KMS-11 (cell line): ENCODE measurements at regions not wholly inside any gene's neighbourhood (a gene's known extent, or its start where the extent isn't known, plus 50 kb on each side); places are given as distances from the start of the nearest gene placed in this dataset.

Experiments
- H2AFZ ChIP-seq: fragments of 200-600 bp; sonication (generic); 2 replicates; pipeline ENCODE4 v1.6.1; 2016; ENCODE audit warnings: antibody characterized with exemption, mixed run types, low read depth
- H3K27ac ChIP-seq: fragments of 200-600 bp; sonication (generic); 2 replicates; pipeline ENCODE4 v1.6.1; 2016; ENCODE audit warnings: mild to moderate bottlenecking, mixed run types
- H3K27me3 ChIP-seq: fragments of 200-600 bp; sonication (generic); 2 replicates; pipeline ENCODE4 v1.6.1; 2017; ENCODE audit warnings: mild to moderate bottlenecking, low read depth, mixed run types, moderate library complexity; ENCODE audit not compliant: insufficient read depth
- H3K36me3 ChIP-seq: fragments of 200-600 bp; sonication (generic); 2 replicates; pipeline ENCODE4 v1.6.1; 2017; ENCODE audit warnings: mild to moderate bottlenecking, mixed run types; ENCODE audit not compliant: insufficient read depth
- H3K4me1 ChIP-seq: fragments of 200-600 bp; sonication (generic); 2 replicates; pipeline ENCODE4 v1.6.1; 2016; ENCODE audit warnings: mild to moderate bottlenecking, low read depth, mixed run types; ENCODE audit not compliant: poor library complexity, severe bottlenecking
- H3K4me2 ChIP-seq: fragments of 200-600 bp; sonication (generic); 2 replicates; pipeline ENCODE4 v1.7.0; 2016; ENCODE audit warnings: mild to moderate bottlenecking, mixed run types
- H3K4me3 ChIP-seq: fragments of 200-600 bp; sonication (generic); IDR thresholded peaks from 2 replicates; pipeline ENCODE4 v1.6.1; 2017; ENCODE audit warnings: low read depth, low read length, mixed read lengths; ENCODE audit not compliant: insufficient read depth
- H3K79me2 ChIP-seq: fragments of 200-600 bp; sonication (generic); 2 replicates; pipeline ENCODE4 v1.6.1; 2016; ENCODE audit warnings: low read depth, mixed run types; ENCODE audit not compliant: insufficient read depth
- H3K9ac ChIP-seq: fragments of 200-600 bp; sonication (generic); 2 replicates; pipeline ENCODE4 v1.6.1; 2016; ENCODE audit warnings: mild to moderate bottlenecking, mixed run types
- H4K20me1 ChIP-seq: fragments of 200-600 bp; sonication (generic); 2 replicates; pipeline ENCODE4 v1.6.1; 2016; ENCODE audit warnings: mild to moderate bottlenecking, mixed run types; ENCODE audit not compliant: insufficient read depth
- CTCF ChIP-seq: fragments of 200-600 bp; sonication (generic); conservative IDR thresholded peaks from 2 replicates; pipeline ENCODE4 v1.6.1; 2017; ENCODE audit warnings: low read depth, mild to moderate bottlenecking, antibody characterized with exemption, low read length, moderate library complexity, mixed read lengths

- no peaks in the 10 kb centered on the region; the same call in 1 of the 2 replicates for H3K27me3 ChIP-seq
- H3K9ac ChIP-seq = no peak overlapping the region
Measured at GRCh38 chr22:48137640-48138039, 1375.2 kb downstream of the TBC1D22A start.

DNA sequence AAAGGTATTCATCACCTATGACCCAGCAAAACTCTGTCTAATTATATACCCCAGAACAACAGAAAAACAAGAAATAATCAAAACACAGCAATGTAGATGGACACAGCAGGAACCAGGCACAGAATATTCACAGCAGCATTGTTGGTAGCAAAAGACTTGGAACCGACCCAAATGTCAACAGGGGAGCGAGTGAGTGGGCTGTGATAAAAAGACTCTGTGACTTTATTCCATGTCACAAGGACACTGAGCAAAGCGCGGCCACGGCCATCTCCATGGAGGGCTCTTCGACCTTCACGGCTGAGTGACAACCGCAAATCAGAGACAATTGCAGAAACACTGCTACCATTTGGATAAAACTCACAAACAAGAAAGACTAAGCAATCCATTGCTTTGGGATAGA is 1373.1 kb downstream of the TBC1D22A start:
- Histone ChIP-seq H3K4me2 (no peak overlapping the region), H4K20me1 (no peaks in the 10 kb centered on the region), H3K36me3 (no peaks in the 10 kb centered on the region), H3K27ac (no peak overlapping the region), H3K9ac (no peak overlapping the region), H3K79me2 (no peaks in the 10 kb centered on the region), H3K27me3 (no peaks in the 10 kb centered on the region), H3K4me3 (no peak overlapping the region), H2AFZ (no peak overlapping the region), H3K4me1 (no peaks in the 10 kb centered on the region)
- no peak for TF ChIP-seq CTCF

More at GRCh38 chr22:48137640-48138039, 1375.2 kb downstream of the TBC1D22A start:
- no peak overlapping the region for H3K4me2 ChIP-seq
- no peaks in the 10 kb centered on the region for H3K79me2 ChIP-seq
- no peak for TF ChIP-seq CTCF
- H2AFZ ChIP-seq = no peak overlapping the region
- H3K36me3 ChIP-seq = no peaks in the 10 kb centered on the region
- no peak overlapping the region for H3K4me3 ChIP-seq
- no peak overlapping the region for H3K27ac ChIP-seq
- no peaks in the 10 kb centered on the region for H4K20me1 ChIP-seq
- H3K4me1 ChIP-seq = no peaks in the 10 kb centered on the region

DNA sequence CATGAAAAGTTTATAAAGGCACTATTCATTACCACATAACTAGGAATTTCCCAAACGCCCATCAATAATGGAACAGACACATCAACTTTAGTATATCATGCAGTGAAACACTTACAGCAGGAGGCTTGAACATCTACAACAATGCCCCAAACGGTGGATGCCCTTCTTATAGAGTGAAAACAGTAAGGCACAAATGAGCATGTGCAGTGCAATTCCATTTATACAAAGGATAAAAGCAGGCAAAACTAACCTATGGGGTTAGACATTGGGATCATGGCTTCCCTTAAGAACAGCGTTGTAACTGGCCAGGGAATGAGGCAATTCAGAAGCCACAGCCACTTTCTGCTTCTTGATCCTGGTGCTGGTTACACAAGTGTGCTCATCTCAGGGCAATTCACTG is 1363.0 kb downstream of the TBC1D22A start:
- H3K4me1 ChIP-seq = no peaks in the 10 kb centered on the region
- no peak overlapping the region for H2AFZ ChIP-seq
- H3K4me2 ChIP-seq = no peak overlapping the region
- H3K27me3 ChIP-seq = no peaks in the 10 kb centered on the region
- no peak overlapping the region for H3K4me3 ChIP-seq
- TF ChIP-seq CTCF = no peak
- no peaks in the 10 kb centered on the region for H4K20me1 ChIP-seq
- H3K36me3 ChIP-seq = no peaks in the 10 kb centered on the region
- H3K9ac ChIP-seq = no peak overlapping the region
- H3K79me2 ChIP-seq = no peaks in the 10 kb centered on the region
- no peak overlapping the region for H3K27ac ChIP-seq

DNA sequence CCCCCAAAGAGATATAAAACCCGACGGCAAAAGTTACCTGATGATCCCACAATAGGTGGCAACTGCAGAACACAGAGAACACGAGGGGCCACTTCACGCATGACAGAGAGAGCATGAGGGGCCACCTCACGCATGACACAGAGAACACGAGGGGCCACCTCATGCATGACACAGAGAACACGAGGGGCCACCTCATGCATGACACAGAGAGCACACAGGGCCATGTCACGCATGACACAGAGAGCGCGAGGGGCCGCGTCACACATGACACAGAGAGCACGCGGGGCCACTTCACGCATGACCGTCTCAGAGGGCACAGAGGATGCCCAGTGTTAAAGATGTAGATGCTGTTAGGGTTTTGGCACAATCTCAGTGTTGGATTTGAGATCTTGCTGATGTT is 1359.5 kb downstream of the TBC1D22A start:
- H3K79me2 ChIP-seq = no peaks in the 10 kb centered on the region
- H3K27me3 ChIP-seq = no peaks in the 10 kb centered on the region

More for the DNA sequence above, 1359.5 kb downstream of the TBC1D22A start:
- no peaks in the 10 kb centered on the region for H4K20me1 ChIP-seq
- no peak overlapping the region for H3K9ac ChIP-seq
- no peak overlapping the region for H3K4me3 ChIP-seq
- no peak overlapping the region for H3K27ac ChIP-seq
- H2AFZ ChIP-seq = no peak overlapping the region
- TF ChIP-seq CTCF = no peak
- no peaks in the 10 kb centered on the region for H3K4me1 ChIP-seq
- no peaks in the 10 kb centered on the region for H3K36me3 ChIP-seq
- H3K4me2 ChIP-seq = no peak overlapping the region
